SU-DHL-6 (cell line): ENCODE measurements at regions not wholly inside any gene's neighbourhood (a gene's known extent, or its start where the extent isn't known, plus 50 kb on each side); places are given as distances from the start of the nearest gene placed in this dataset.

ENCODE experiments used
- H2AFZ ChIP-seq: fragments of 200-600 bp; sonication (generic); 2 replicates; pipeline ENCODE4 v1.6.1; 2014; ENCODE audit warnings: low read depth, mild to moderate bottlenecking, moderate library complexity, mixed read lengths, antibody characterized with exemption, low read length; ENCODE audit not compliant: severe bottlenecking
- H3F3A ChIP-seq: fragments of 200-600 bp; shearing (Covaris generic); 2 replicates; pipeline ENCODE4 v1.6.0; 2016; ENCODE audit warnings: antibody characterized with exemption, mild to moderate bottlenecking; ENCODE audit not compliant: insufficient read depth
- H3K27ac ChIP-seq: fragments of 200-600 bp; sonication (generic); 2 replicates; pipeline ENCODE4 v1.5.1; 2016; ENCODE audit warnings: low read depth, mild to moderate bottlenecking, low read length, moderate library complexity, mixed read lengths
- H3K27me3 ChIP-seq: fragments of 200-600 bp; sonication (generic), shearing (Covaris generic); 2 replicates; pipeline ENCODE4 v1.6.0; 2014; ENCODE audit warnings: mild to moderate bottlenecking, low read length
- H3K36me3 ChIP-seq: fragments of 200-600 bp; sonication (generic); 2 replicates; pipeline ENCODE4 v1.6.1; 2014; ENCODE audit warnings: mild to moderate bottlenecking, low read length, mixed read lengths
- H3K4me2 ChIP-seq: fragments of 300-600, 200-600 bp; shearing (Covaris generic), sonication (generic); 2 replicates; pipeline ENCODE4 v1.6.0; 2014; ENCODE audit warnings: low read length, low read depth, mild to moderate bottlenecking; ENCODE audit not compliant: poor library complexity, severe bottlenecking
- H3K4me3 ChIP-seq: fragments of 200-600 bp; sonication (generic); 2 replicates; pipeline ENCODE4 v1.5.1; 2014; ENCODE audit warnings: antibody characterized with exemption, low read length, mild to moderate bottlenecking, mixed read lengths; ENCODE audit not compliant: insufficient read depth, poor library complexity, severe bottlenecking
- H3K79me2 ChIP-seq: fragments of 200-600 bp; sonication (generic); 2 replicates; pipeline ENCODE4 v1.6.1; 2014; ENCODE audit warnings: mild to moderate bottlenecking, low read length, moderate library complexity; ENCODE audit not compliant: insufficient read depth
- H3K9ac ChIP-seq: fragments of 200-600 bp; sonication (generic); 2 replicates; pipeline ENCODE4 v1.7.0; 2014; ENCODE audit warnings: mild to moderate bottlenecking, low read length
- H3K9me2 ChIP-seq: fragments of 200-600 bp; sonication (generic); replicated peaks from 2 replicates; pipeline ENCODE4 v1.6.1; 2014; ENCODE audit warnings: low read length; ENCODE audit not compliant: insufficient read depth
- H3K9me3 ChIP-seq: fragments of 200-600 bp; sonication (generic); 2 replicates; pipeline ENCODE4 v1.6.1; 2014; ENCODE audit warnings: low read length, mixed read lengths; ENCODE audit not compliant: insufficient read depth
- H4K20me1 ChIP-seq: fragments of 200-600 bp; sonication (generic); 2 replicates; pipeline ENCODE4 v1.6.1; 2014; ENCODE audit warnings: low read depth, mild to moderate bottlenecking, antibody characterized with exemption, low read length, moderate library complexity, mixed read lengths
- CTCF ChIP-seq: fragments of 200-600 bp; sonication (generic); IDR thresholded peaks from one replicate; pipeline ENCODE4 v1.5.1; 2017; ENCODE audit warnings: antibody characterized with exemption, mild to moderate bottlenecking, low read length, moderate library complexity; ENCODE audit not compliant: insufficient read depth, poor library complexity, severe bottlenecking
- EZH2phosphoT487 ChIP-seq: fragments of 200-600 bp; sonication (generic), shearing (Covaris generic); conservative IDR thresholded peaks from 2 replicates; pipeline ENCODE4 v1.6.1; 2018; ENCODE audit warnings: mild to moderate bottlenecking, antibody characterized with exemption, low read length, moderate library complexity, mixed read lengths

- H2AFZ ChIP-seq, result no peak overlapping the region
- H3K27me3 ChIP-seq, result no peaks in the 10 kb centered on the region
- no peak overlapping the region for H3K9ac ChIP-seq
- no peaks in the 10 kb centered on the region for H3K9me3 ChIP-seq
- H3K9me2 ChIP-seq, result no peaks in the 10 kb centered on the region
- H3K36me3 ChIP-seq, result no peaks in the 10 kb centered on the region
- no peak for TF ChIP-seq CTCF
- TF ChIP-seq EZH2phosphoT487, result no peak
- H4K20me1 ChIP-seq, result no peaks in the 10 kb centered on the region
- no peak overlapping the region for H3K27ac ChIP-seq
- no peak overlapping the region for H3K4me2 ChIP-seq
- H3K4me3 ChIP-seq, result no peak overlapping the region
- H3K79me2 ChIP-seq, result no peaks in the 10 kb centered on the region
- no peaks in the 10 kb centered on the region for H3F3A ChIP-seq
These were observed 192.0 kb upstream of the JUN start for GRCh38 chr1:58975888-58976287.

DNA sequence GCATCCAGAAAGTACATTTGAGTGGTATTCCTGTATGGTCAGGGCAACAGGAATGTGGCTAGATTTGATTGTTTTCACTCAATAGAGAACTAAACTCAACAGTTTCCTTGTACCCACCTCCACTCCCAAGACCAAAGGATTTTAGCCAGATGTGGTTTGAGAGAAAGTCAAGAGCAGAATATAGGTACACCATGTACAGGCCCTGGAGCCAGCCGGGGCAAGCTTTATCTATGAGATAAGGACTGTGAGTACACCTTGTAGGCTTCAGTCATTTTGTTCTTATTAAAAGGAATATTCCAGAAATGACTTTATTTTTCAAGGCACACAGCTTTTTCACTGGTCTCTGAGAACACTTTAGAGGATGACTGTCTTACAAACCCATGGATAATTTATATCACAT is 192.4 kb upstream of the JUN start:
- Histone ChIP-seq H3K9me3 (no peaks in the 10 kb centered on the region), H3K79me2 (no peaks in the 10 kb centered on the region), H2AFZ (no peak overlapping the region), H3K4me2 (no peak overlapping the region), H3K27me3 (no peaks in the 10 kb centered on the region), H3K27ac (no peak overlapping the region), H3K9me2 (no peaks in the 10 kb centered on the region), H4K20me1 (no peaks in the 10 kb centered on the region), H3K9ac (no peak overlapping the region), H3F3A (no peaks in the 10 kb centered on the region), H3K36me3 (no peaks in the 10 kb centered on the region), H3K4me3 (no peak overlapping the region)
- TF ChIP-seq CTCF (no peak), EZH2phosphoT487 (no peak)

GRCh38 chr1:58977598-58977997 is 193.8 kb upstream of the JUN start:
- Histone ChIP-seq H3K27me3 (no peaks in the 10 kb centered on the region), H3K27ac (no peak overlapping the region), H3K9ac (no peak overlapping the region), H2AFZ (no peak overlapping the region), H3K9me3 (no peaks in the 10 kb centered on the region), H4K20me1 (no peaks in the 10 kb centered on the region), H3K79me2 (no peaks in the 10 kb centered on the region), H3K4me2 (no peak overlapping the region), H3K36me3 (no peaks in the 10 kb centered on the region), H3F3A (no peaks in the 10 kb centered on the region), H3K9me2 (no peaks in the 10 kb centered on the region), H3K4me3 (no peak overlapping the region)
- TF ChIP-seq CTCF (no peak), EZH2phosphoT487 (no peak)

DNA sequence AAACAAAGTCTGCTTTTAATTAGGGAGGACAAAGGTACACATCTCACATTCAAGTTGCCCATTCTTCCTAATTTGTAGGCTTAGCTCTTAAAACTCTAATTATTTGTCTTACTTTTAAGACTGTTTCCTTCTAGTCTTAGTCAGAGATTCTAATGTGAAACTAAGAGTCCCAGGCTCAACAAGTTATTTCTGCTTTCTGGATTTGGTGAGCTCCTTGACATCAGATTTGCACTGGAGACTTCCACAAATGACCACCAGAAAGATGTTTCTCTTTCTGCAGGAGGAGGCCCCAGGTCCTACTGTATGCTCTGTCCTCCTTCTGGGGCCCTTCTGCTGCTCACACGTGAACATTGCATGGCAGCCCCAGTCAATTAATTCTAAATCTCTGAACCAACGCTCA is 194.2 kb upstream of the JUN start:
- TF ChIP-seq CTCF (no peak), EZH2phosphoT487 (no peak)

More for the DNA sequence above, 194.2 kb upstream of the JUN start:
- H3K4me3 ChIP-seq, result no peak overlapping the region
- no peak overlapping the region for H3K27ac ChIP-seq
- no peak overlapping the region for H3K4me2 ChIP-seq
- H3K9ac ChIP-seq, result no peak overlapping the region
- no peaks in the 10 kb centered on the region for H3K79me2 ChIP-seq
- H3F3A ChIP-seq, result no peaks in the 10 kb centered on the region
- H3K27me3 ChIP-seq, result no peaks in the 10 kb centered on the region
- H3K9me3 ChIP-seq, result no peaks in the 10 kb centered on the region
- H3K36me3 ChIP-seq, result no peaks in the 10 kb centered on the region
- H4K20me1 ChIP-seq, result no peaks in the 10 kb centered on the region
- H3K9me2 ChIP-seq, result no peaks in the 10 kb centered on the region
- H2AFZ ChIP-seq, result no peak overlapping the region
